ENCODE measurements at regions not wholly inside any gene's neighbourhood (a gene's known extent, or its start where the extent isn't known, plus 50 kb on each side); places are given as distances from the start of the nearest gene placed in this dataset.

- DNase-seq = no peak
Observed at GRCh38 chr3:164539215-164539614, 539.1 kb downstream of the SI start.

GRCh38 chr3:164537485-164537884, 540.8 kb downstream of the SI start:
- no peak for DNase-seq

- no peak for DNase-seq
Observed at GRCh38 chr3:164533275-164533674, 545.0 kb downstream of the SI start.

GRCh38 chr3:164526250-164526649, 552.0 kb downstream of the SI start:
- DNase-seq = no peak

GRCh38 chr3:164524201-164524600, 554.1 kb downstream of the SI start:
- no peak for DNase-seq

- DNase-seq = no peak
Observed at GRCh38 chr3:164522073-164522763, 556.1 kb downstream of the SI start.

- DNase-seq = no peak
Observed at GRCh38 chr3:164521644-164522043, 556.7 kb downstream of the SI start.

GRCh38 chr3:164521139-164521538, 557.2 kb downstream of the SI start:
- no peak for DNase-seq

GRCh38 chr3:164515256-164515655, 563.0 kb downstream of the SI start:
- DNase-seq = no peak

GRCh38 chr3:164514576-164514975, 563.7 kb downstream of the SI start:
- no peak for DNase-seq

- DNase-seq = no peak
Observed at GRCh38 chr3:164507886-164508285, 570.4 kb downstream of the SI start.

GRCh38 chr3:164498917-164499316, 579.4 kb downstream of the SI start:
- DNase-seq = no peak

- no peak for DNase-seq
Observed at GRCh38 chr3:164488893-164489292, 589.4 kb downstream of the SI start.

GRCh38 chr3:164486150-164486549, 592.1 kb downstream of the SI start:
- no peak for DNase-seq

- DNase-seq = no peak
Observed at GRCh38 chr3:164479978-164480377, 598.3 kb downstream of the SI start.

- no peak for DNase-seq
Observed at GRCh38 chr3:164479406-164479805, 598.9 kb downstream of the SI start.

GRCh38 chr3:164478323-164478722, 600.0 kb downstream of the SI start:
- no peak for DNase-seq

- no peak for DNase-seq
Observed at GRCh38 chr3:164477403-164477802, 600.9 kb downstream of the SI start.

- DNase-seq = no peak
Observed at GRCh38 chr3:164476631-164477030, 601.7 kb downstream of the SI start.

GRCh38 chr3:164470471-164470870, 607.8 kb downstream of the SI start:
- no peak for DNase-seq

GRCh38 chr3:164468055-164468454, 610.2 kb downstream of the SI start:
- no peak for DNase-seq

GRCh38 chr3:164467007-164467406, 611.3 kb downstream of the SI start:
- no peak for DNase-seq

GRCh38 chr3:164465172-164465571, 613.1 kb downstream of the SI start:
- DNase-seq = peak; percentile 54

GRCh38 chr3:164460851-164461250, 617.4 kb downstream of the SI start:
- DNase-seq = no peak

GRCh38 chr3:164459521-164460151, 618.7 kb downstream of the SI start:
- DNase-seq = no peak

All from amniotic stem cell (primary cell).